Liver (tissue), 8 donors: ENCODE measurements at regions not wholly inside any gene's neighbourhood (a gene's known extent, or its start where the extent isn't known, plus 50 kb on each side); places are given as distances from the start of the nearest gene placed in this dataset.
"Not testable (repeated sequence)": the region's sequence is repeated elsewhere in the genome, so short reads cannot be mapped to it uniquely, and the experiment has no call there.

Experiments
- DNase-seq: peaks from one replicate; pipeline ENCODE4 v3.0.0-alpha.2; 2017; ENCODE audit warnings: low spot score
- H3K27ac ChIP-seq, 2 donors: one replicate each; pipeline ENCODE4 v1.7.0; 2013; ENCODE audit warnings: inconsistent platforms in 2 of 2, low read length in 2 of 2, control low read depth in 1 of 2, low read depth in 1 of 2, mild to moderate bottlenecking in 1 of 2
- H3K27me3 ChIP-seq, 4 donors: one replicate each; pipeline versions ENCODE4 v1.6.1 to v1.7.0; 2013; ENCODE audit warnings: low read length in 3 of 4, inconsistent platforms in 1 of 4, mild to moderate bottlenecking in 1 of 4, moderate library complexity in 1 of 4; ENCODE audit not compliant: control insufficient read depth in 4 of 4, insufficient read depth in 4 of 4
- H3K36me3 ChIP-seq, 4 donors: one replicate each; pipeline versions ENCODE4 v1.6.1 to v1.7.0; 2013; ENCODE audit warnings: low read length in 3 of 4, mild to moderate bottlenecking in 3 of 4, low read depth in 1 of 4, moderate library complexity in 1 of 4; ENCODE audit not compliant: control insufficient read depth in 4 of 4, insufficient read depth in 3 of 4
- H3K4me1 ChIP-seq, 4 donors: one replicate each; pipeline versions ENCODE4 v1.6.1 to v1.7.0; 2013; ENCODE audit warnings: low read length in 3 of 4, mild to moderate bottlenecking in 3 of 4, moderate library complexity in 1 of 4; ENCODE audit not compliant: control insufficient read depth in 4 of 4, insufficient read depth in 4 of 4
- H3K4me3 ChIP-seq, 3 donors: one replicate each; pipeline versions ENCODE4 v1.6.1 to v1.7.0; 2013; ENCODE audit warnings: low read length in 3 of 3, control low read depth in 1 of 3, low read depth in 1 of 3, mild to moderate bottlenecking in 1 of 3
- H3K9ac ChIP-seq, 2 donors: one replicate each; pipeline ENCODE4 v1.7.0; 2013; ENCODE audit warnings: low read length in 2 of 2, mild to moderate bottlenecking in 2 of 2, moderate library complexity in 2 of 2, control low read depth in 1 of 2, low read depth in 1 of 2
- H3K9me3 ChIP-seq, 4 donors: one replicate each; pipeline versions ENCODE4 v1.6.1 to v1.7.0; 2013; ENCODE audit warnings: low read length in 3 of 4; ENCODE audit not compliant: control insufficient read depth in 4 of 4
- EGR1 ChIP-seq, 2 donors: IDR thresholded peaks; 2 replicates each; pipeline ENCODE4 v1.6.1; 2016 to 2018; ENCODE audit warnings: antibody characterized with exemption in 2 of 2, low read depth in 2 of 2
- FOXA1 ChIP-seq: IDR thresholded peaks from 2 replicates; pipeline ENCODE4 v1.6.1; 2016; ENCODE audit warnings: antibody characterized with exemption
- GABPA ChIP-seq, 2 donors: IDR thresholded peaks in 1 of 2; conservative IDR thresholded peaks in 1 of 2; 2 replicates each; pipeline ENCODE4 v1.6.1; 2016; ENCODE audit warnings: antibody characterized with exemption in 2 of 2, mild to moderate bottlenecking in 1 of 2, moderate library complexity in 1 of 2
- HNF4A ChIP-seq, 2 donors: conservative IDR thresholded peaks; 2 replicates each; pipeline ENCODE4 v1.6.1; 2016; ENCODE audit warnings: antibody characterized with exemption in 2 of 2, mild to moderate bottlenecking in 2 of 2
- HNF4G ChIP-seq: IDR thresholded peaks from 2 replicates; pipeline ENCODE4 v1.6.1; 2016; ENCODE audit warnings: antibody characterized with exemption
- JUND ChIP-seq, 2 donors: IDR thresholded peaks; 2 replicates each; pipeline ENCODE4 v1.6.1; 2016; ENCODE audit warnings: antibody characterized with exemption in 2 of 2
- NR2F2 ChIP-seq: IDR thresholded peaks from 2 replicates; pipeline ENCODE4 v1.6.1; 2016; ENCODE audit warnings: antibody characterized with exemption
- RAD21 ChIP-seq, 2 donors: IDR thresholded peaks; 2 replicates each; pipeline ENCODE4 v1.6.1; 2016; ENCODE audit warnings: antibody characterized with exemption in 2 of 2, mild to moderate bottlenecking in 2 of 2
- RXRA ChIP-seq, 2 donors: IDR thresholded peaks; 2 replicates each; pipeline ENCODE4 v1.6.1; 2017 to 2018; ENCODE audit warnings: antibody characterized with exemption in 2 of 2, mild to moderate bottlenecking in 1 of 2
- SP1 ChIP-seq: IDR thresholded peaks from 2 replicates; pipeline ENCODE4 v1.6.1; 2018; ENCODE audit warnings: antibody characterized with exemption, mild to moderate bottlenecking
- TAF1 ChIP-seq: conservative IDR thresholded peaks from 2 replicates; pipeline ENCODE4 v1.6.1; 2016; ENCODE audit warnings: antibody characterized with exemption, mild to moderate bottlenecking
- YY1 ChIP-seq: IDR thresholded peaks from 2 replicates; pipeline ENCODE4 v1.6.1; 2016; ENCODE audit warnings: antibody characterized with exemption, mild to moderate bottlenecking
- WGBS: extraction: QIAGEN DNeasy Blood & Tissue Kit; methylation state at CpG from one replicate; pipeline ENCODE4 v1.1.7; 2013; 5-methylcytosine and 5-hydroxymethylcytosine counted together
- TF ChIP-seq, protein P1 (sequence below): IDR thresholded peaks from 2 replicates; pipeline ENCODE4 v1.6.1; 2016; ENCODE audit warnings: antibody characterized with exemption
- TF ChIP-seq, protein P2 (sequence below): IDR thresholded peaks from 2 replicates; pipeline ENCODE4 v1.6.1; 2016; ENCODE audit warnings: antibody characterized with exemption
- TF ChIP-seq, protein P3 (sequence below): fragments of 150-350 bp; IDR thresholded peaks from 2 replicates; pipeline ENCODE4 v1.5.1; 2017; ENCODE audit warnings: improper control_type of control experiment, low read depth, low read length; ENCODE audit not compliant: missing input control
- TF ChIP-seq, protein P4 (sequence below): IDR thresholded peaks from 2 replicates; pipeline ENCODE4 v1.6.1; 2016; ENCODE audit warnings: antibody characterized with exemption
- TF ChIP-seq, protein P5 (sequence below): IDR thresholded peaks from 2 replicates; pipeline ENCODE4 v1.6.1; 2016; ENCODE audit warnings: antibody characterized with exemption, mild to moderate bottlenecking
- donor health status: healthy.
- donor health status: healthy.
- donor health status: healthy.
- donor health status: healthy.
- donor health status: healthy.

DNA sequence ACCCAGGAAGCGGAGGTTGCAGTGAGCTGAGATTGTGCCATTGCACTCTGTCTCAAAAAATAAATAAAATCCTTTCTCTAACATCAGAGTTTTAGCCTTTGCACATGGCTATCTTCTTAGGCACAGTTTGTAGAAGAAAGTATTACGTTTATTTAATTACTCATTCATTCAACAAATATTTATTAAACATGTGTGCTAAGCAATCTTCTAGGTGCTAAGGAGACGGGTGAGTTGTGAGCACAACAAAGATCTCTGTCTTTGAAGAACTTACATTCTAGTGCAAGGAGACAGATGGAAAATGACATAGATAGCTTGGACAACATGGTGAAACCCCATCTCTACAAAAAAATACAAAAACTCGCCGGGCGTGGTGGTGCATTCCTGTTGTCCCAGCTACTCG lies 122.3 kb upstream of the MYO10 start:
- no peak overlapping the region for H3K4me3 ChIP-seq
- WGBS = 72% methylated on average over 7 of the region's 7 CpGs
- no peak overlapping the region for H3K9ac ChIP-seq
- no peaks in the 10 kb centered on the region for H3K36me3 ChIP-seq
- H3K9me3 ChIP-seq = no peaks in the 10 kb centered on the region
- no peaks in the 10 kb centered on the region for H3K27me3 ChIP-seq
- no peak for DNase-seq
- H3K4me1 ChIP-seq = no peaks in the 10 kb centered on the region
- TF ChIP-seq RAD21 (IDR thresholded peaks at IDR 0.05) (no peak), FOXA1 (no peak), NR2F2 (no peak), SP1 (no peak), HNF4G (no peak), YY1 (no peak), RXRA (IDR thresholded peaks at IDR 0.05) (no peak), JUND (IDR thresholded peaks at IDR 0.05) (no peak), GABPA (IDR thresholded peaks at IDR 0.05 in 1 of 2, conservative IDR thresholded peaks at IDR 0.05 in 1 of 2) (no peak), EGR1 (IDR thresholded peaks at IDR 0.05; ENCODE audit: low read depth in 2 of 2) (no peak)
- TF ChIP-seq, protein P1, sequence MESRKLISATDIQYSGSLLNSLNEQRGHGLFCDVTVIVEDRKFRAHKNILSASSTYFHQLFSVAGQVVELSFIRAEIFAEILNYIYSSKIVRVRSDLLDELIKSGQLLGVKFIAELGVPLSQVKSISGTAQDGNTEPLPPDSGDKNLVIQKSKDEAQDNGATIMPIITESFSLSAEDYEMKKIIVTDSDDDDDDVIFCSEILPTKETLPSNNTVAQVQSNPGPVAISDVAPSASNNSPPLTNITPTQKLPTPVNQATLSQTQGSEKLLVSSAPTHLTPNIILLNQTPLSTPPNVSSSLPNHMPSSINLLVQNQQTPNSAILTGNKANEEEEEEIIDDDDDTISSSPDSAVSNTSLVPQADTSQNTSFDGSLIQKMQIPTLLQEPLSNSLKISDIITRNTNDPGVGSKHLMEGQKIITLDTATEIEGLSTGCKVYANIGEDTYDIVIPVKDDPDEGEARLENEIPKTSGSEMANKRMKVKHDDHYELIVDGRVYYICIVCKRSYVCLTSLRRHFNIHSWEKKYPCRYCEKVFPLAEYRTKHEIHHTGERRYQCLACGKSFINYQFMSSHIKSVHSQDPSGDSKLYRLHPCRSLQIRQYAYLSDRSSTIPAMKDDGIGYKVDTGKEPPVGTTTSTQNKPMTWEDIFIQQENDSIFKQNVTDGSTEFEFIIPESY = no peak
- TF ChIP-seq, protein P2, sequence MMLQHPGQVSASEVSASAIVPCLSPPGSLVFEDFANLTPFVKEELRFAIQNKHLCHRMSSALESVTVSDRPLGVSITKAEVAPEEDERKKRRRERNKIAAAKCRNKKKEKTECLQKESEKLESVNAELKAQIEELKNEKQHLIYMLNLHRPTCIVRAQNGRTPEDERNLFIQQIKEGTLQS = no peak
- TF ChIP-seq, protein P3, sequence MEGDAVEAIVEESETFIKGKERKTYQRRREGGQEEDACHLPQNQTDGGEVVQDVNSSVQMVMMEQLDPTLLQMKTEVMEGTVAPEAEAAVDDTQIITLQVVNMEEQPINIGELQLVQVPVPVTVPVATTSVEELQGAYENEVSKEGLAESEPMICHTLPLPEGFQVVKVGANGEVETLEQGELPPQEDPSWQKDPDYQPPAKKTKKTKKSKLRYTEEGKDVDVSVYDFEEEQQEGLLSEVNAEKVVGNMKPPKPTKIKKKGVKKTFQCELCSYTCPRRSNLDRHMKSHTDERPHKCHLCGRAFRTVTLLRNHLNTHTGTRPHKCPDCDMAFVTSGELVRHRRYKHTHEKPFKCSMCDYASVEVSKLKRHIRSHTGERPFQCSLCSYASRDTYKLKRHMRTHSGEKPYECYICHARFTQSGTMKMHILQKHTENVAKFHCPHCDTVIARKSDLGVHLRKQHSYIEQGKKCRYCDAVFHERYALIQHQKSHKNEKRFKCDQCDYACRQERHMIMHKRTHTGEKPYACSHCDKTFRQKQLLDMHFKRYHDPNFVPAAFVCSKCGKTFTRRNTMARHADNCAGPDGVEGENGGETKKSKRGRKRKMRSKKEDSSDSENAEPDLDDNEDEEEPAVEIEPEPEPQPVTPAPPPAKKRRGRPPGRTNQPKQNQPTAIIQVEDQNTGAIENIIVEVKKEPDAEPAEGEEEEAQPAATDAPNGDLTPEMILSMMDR = no peak
- no peak overlapping the region for H3K27ac ChIP-seq

DNA sequence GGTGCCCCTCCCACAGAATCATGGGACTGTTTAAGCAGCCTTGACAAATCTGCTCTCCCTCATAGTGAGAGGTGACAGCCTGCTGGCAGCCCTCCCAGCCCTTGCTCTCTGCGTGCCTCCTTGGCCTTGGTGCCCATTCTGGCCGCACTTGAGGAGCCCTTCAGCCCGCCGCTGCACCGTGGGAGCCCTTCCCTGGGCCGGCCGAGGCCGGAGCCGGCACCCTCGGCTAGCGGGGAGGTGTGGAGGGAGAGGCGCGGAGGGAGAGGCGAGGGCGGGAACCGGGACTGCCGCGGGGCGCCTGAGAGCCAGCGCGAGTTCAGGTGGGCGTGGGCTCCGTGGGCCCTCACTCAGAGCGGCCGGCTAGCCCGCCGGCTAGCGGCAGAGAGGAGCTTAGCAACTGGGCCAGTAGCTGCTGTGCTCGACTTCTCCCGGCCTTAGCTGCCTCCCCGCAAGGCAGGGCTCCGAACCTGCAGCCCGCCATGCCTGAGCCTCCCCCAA lies 125.9 kb upstream of the MYO10 start:
- no peak for TF ChIP-seq RXRA (IDR thresholded peaks at IDR 0.05)
- TF ChIP-seq, protein P4, sequence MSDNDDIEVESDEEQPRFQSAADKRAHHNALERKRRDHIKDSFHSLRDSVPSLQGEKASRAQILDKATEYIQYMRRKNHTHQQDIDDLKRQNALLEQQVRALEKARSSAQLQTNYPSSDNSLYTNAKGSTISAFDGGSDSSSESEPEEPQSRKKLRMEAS = no peak
- TF ChIP-seq TAF1 = no peak
- TF ChIP-seq, protein P5, sequence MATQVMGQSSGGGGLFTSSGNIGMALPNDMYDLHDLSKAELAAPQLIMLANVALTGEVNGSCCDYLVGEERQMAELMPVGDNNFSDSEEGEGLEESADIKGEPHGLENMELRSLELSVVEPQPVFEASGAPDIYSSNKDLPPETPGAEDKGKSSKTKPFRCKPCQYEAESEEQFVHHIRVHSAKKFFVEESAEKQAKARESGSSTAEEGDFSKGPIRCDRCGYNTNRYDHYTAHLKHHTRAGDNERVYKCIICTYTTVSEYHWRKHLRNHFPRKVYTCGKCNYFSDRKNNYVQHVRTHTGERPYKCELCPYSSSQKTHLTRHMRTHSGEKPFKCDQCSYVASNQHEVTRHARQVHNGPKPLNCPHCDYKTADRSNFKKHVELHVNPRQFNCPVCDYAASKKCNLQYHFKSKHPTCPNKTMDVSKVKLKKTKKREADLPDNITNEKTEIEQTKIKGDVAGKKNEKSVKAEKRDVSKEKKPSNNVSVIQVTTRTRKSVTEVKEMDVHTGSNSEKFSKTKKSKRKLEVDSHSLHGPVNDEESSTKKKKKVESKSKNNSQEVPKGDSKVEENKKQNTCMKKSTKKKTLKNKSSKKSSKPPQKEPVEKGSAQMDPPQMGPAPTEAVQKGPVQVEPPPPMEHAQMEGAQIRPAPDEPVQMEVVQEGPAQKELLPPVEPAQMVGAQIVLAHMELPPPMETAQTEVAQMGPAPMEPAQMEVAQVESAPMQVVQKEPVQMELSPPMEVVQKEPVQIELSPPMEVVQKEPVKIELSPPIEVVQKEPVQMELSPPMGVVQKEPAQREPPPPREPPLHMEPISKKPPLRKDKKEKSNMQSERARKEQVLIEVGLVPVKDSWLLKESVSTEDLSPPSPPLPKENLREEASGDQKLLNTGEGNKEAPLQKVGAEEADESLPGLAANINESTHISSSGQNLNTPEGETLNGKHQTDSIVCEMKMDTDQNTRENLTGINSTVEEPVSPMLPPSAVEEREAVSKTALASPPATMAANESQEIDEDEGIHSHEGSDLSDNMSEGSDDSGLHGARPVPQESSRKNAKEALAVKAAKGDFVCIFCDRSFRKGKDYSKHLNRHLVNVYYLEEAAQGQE = no peak
- no peak for TF ChIP-seq SP1
- TF ChIP-seq FOXA1 = no peak
- TF ChIP-seq, protein P1 = no peak
- TF ChIP-seq, protein P2 = no peak
- no peak for TF ChIP-seq HNF4A (conservative IDR thresholded peaks at IDR 0.05)

DNA sequence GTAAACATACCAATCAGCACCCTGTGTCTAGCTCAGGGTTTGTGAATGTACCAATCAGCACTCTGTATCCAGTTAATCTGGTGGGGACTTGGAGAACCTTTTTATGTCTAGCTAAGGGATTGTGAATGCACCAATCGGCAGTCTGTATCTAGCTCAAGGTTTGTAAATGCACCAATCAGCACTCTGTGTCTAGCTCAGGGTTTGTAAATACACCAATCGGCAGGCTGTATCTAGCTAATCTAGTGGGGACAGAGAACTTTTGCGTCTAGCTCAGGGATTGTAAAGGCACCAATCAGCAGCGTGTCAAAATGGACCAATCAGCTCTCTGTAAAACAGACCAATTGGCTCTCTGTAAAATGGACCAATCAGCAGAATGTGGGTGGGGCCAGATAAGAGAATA lies 126.7 kb upstream of the MYO10 start:
- not testable (repeated sequence) for H3K9me3 ChIP-seq, H3K27me3 ChIP-seq, H3K36me3 ChIP-seq, H3K4me1 ChIP-seq, H3K9ac ChIP-seq, H3K4me3 ChIP-seq, DNase-seq, H3K27ac ChIP-seq
- WGBS = 95% methylated on average over 4 of the region's 4 CpGs

More for the DNA sequence above, 125.9 kb upstream of the MYO10 start:
- H3K36me3 ChIP-seq = no peaks in the 10 kb centered on the region
- no peak overlapping the region for H3K9ac ChIP-seq
- no peaks in the 10 kb centered on the region for H3K4me1 ChIP-seq
- H3K27me3 ChIP-seq = no peaks in the 10 kb centered on the region
- no peak overlapping the region for H3K4me3 ChIP-seq
- no peaks in the 10 kb centered on the region for H3K9me3 ChIP-seq
- WGBS = 91% methylated on average over 33 of the region's 33 CpGs
- no peak for DNase-seq
- H3K27ac ChIP-seq = no peak overlapping the region
